B cell (primary cell): ENCODE measurements at regions not wholly inside any gene's neighbourhood (a gene's known extent, or its start where the extent isn't known, plus 50 kb on each side); places are given as distances from the start of the nearest gene placed in this dataset.

Experiments
- EZH2 ChIP-seq: IDR thresholded peaks from 2 replicates; pipeline ENCODE4 v1.6.1; 2012; ENCODE audit warnings: borderline replicate concordance, low read depth, mild to moderate bottlenecking, moderate library complexity, low read length; ENCODE audit not compliant: insufficient read depth, poor library complexity, severe bottlenecking
- TF ChIP-seq, protein P1 (sequence below): fragments of 200-600 bp; IDR thresholded peaks from one replicate; pipeline ENCODE4 v1.8.0; 2022; ENCODE audit warnings: antibody characterized with exemption, mild to moderate bottlenecking

DNA sequence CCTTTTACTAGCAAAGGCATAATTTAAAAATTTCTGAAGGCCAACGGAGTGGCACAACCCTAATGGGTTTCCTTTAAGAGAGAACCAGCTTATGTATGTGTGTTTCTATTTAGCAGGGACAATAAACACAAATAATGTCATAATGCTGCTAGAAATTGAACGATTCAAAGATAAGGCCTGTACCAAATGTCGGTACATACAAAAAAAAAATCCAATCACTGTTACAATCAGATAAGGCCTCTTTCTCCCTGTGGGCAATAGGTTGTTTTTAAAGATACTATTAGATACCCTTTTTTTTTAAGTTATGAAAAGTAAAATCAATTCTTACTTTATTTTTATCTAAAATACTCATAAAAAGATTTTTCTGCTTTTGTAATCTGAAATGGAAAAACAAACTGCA, 821.0 kb downstream of the PRELID2 start:
- no peak for TF ChIP-seq EZH2
- TF ChIP-seq, protein P1, sequence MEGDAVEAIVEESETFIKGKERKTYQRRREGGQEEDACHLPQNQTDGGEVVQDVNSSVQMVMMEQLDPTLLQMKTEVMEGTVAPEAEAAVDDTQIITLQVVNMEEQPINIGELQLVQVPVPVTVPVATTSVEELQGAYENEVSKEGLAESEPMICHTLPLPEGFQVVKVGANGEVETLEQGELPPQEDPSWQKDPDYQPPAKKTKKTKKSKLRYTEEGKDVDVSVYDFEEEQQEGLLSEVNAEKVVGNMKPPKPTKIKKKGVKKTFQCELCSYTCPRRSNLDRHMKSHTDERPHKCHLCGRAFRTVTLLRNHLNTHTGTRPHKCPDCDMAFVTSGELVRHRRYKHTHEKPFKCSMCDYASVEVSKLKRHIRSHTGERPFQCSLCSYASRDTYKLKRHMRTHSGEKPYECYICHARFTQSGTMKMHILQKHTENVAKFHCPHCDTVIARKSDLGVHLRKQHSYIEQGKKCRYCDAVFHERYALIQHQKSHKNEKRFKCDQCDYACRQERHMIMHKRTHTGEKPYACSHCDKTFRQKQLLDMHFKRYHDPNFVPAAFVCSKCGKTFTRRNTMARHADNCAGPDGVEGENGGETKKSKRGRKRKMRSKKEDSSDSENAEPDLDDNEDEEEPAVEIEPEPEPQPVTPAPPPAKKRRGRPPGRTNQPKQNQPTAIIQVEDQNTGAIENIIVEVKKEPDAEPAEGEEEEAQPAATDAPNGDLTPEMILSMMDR = no peak
